ENCODE measurements at regions not wholly inside any gene's neighbourhood (a gene's known extent, or its start where the extent isn't known, plus 50 kb on each side); places are given as distances from the start of the nearest gene placed in this dataset.
"Not testable (repeated sequence)": the region's sequence is repeated elsewhere in the genome, so short reads cannot be mapped to it uniquely, and the experiment has no call there.

GRCh38 chr4:158033416-158034120 is 139.3 kb downstream of the GASK1B start:
- H3K4me3 ChIP-seq (ENCODE audit: control insufficient read depth, low read depth, low read length): no peak overlapping the region
- TF ChIP-seq CTCF (IDR thresholded peaks at IDR 0.05; ENCODE audit: control insufficient read depth, insufficient read depth, low read depth, low read length, missing control alignments): no peak
- no peak for DNase-seq (ENCODE audit: low read depth)

- no peak for DNase-seq (ENCODE audit: low read depth)
- TF ChIP-seq CTCF (IDR thresholded peaks at IDR 0.05; ENCODE audit: control insufficient read depth, insufficient read depth, low read depth, low read length, missing control alignments): no peak
- H3K4me3 ChIP-seq (ENCODE audit: control insufficient read depth, low read depth, low read length): no peak overlapping the region
These were observed 140.0 kb downstream of the GASK1B start for GRCh38 chr4:158032733-158033415.

GRCh38 chr4:158028381-158028780 is 144.4 kb downstream of the GASK1B start:
- DNase-seq (ENCODE audit: low read depth); H3K4me3 ChIP-seq (ENCODE audit: control insufficient read depth, low read depth, low read length): not testable (repeated sequence)

- H3K4me3 ChIP-seq (ENCODE audit: control insufficient read depth, low read depth, low read length): no peak overlapping the region
- TF ChIP-seq CTCF (IDR thresholded peaks at IDR 0.05; ENCODE audit: control insufficient read depth, insufficient read depth, low read depth, low read length, missing control alignments): no peak
- no peak for DNase-seq (ENCODE audit: low read depth)
These were observed 147.7 kb downstream of the GASK1B start for GRCh38 chr4:158025131-158025530.

GRCh38 chr4:158020734-158021346 is 152.0 kb downstream of the GASK1B start:
- TF ChIP-seq CTCF (IDR thresholded peaks at IDR 0.05; ENCODE audit: control insufficient read depth, insufficient read depth, low read depth, low read length, missing control alignments): no peak
- DNase-seq (ENCODE audit: low read depth): no peak
- no peak overlapping the region for H3K4me3 ChIP-seq (ENCODE audit: control insufficient read depth, low read depth, low read length)

- no peak overlapping the region for H3K4me3 ChIP-seq (ENCODE audit: control insufficient read depth, low read depth, low read length)
- no peak for TF ChIP-seq CTCF (IDR thresholded peaks at IDR 0.05; ENCODE audit: control insufficient read depth, insufficient read depth, low read depth, low read length, missing control alignments)
- peak; percentile 62 for DNase-seq (ENCODE audit: low read depth)
These were observed 152.6 kb downstream of the GASK1B start for GRCh38 chr4:158020176-158020575.

GRCh38 chr4:158018831-158019230 is 154.0 kb downstream of the GASK1B start:
- no peak for TF ChIP-seq CTCF (IDR thresholded peaks at IDR 0.05; ENCODE audit: control insufficient read depth, insufficient read depth, low read depth, low read length, missing control alignments)
- DNase-seq (ENCODE audit: low read depth): no peak
- H3K4me3 ChIP-seq (ENCODE audit: control insufficient read depth, low read depth, low read length): no peak overlapping the region
